ENCODE measurements at regions not wholly inside any gene's neighbourhood (a gene's known extent, or its start where the extent isn't known, plus 50 kb on each side); places are given as distances from the start of the nearest gene placed in this dataset.
A peak's percentile ranks its signal among the peaks of the same experiment; 100 is the strongest.

GRCh38 chr2:239654266-239654665 is 253.4 kb upstream of the HDAC4 start:
- no peak for TF ChIP-seq POLR2A (IDR thresholded peaks at IDR 0.05)
- TF ChIP-seq CTCF (IDR thresholded peaks at IDR 0.05) = no peak
- Histone ChIP-seq H3K27me3 (no peaks in the 10 kb centered on the region), H3K36me3 (ENCODE audit: low read depth, missing control alignments) (no peaks in the 10 kb centered on the region), H3K4me1 (no peaks in the 10 kb centered on the region), H3K9me3 (no peaks in the 10 kb centered on the region), H3K4me3 (no peak overlapping the region), H3K27ac (no peak overlapping the region)
- WGBS, 2 donors = 80 to 89% methylated on average over 4 of the region's 4 CpGs
- intact Hi-C loops (cut with DNase I; ENCODE audit: low total_unique reads) = no loop called here
- DNase-seq = peak; percentile 1

- intact Hi-C loops (cut with DNase I; ENCODE audit: low total_unique reads) = no loop called here
- no peak for TF ChIP-seq CTCF (IDR thresholded peaks at IDR 0.05)
- no peak for TF ChIP-seq POLR2A (IDR thresholded peaks at IDR 0.05)
- Histone ChIP-seq H3K27ac (no peak overlapping the region), H3K9me3 (no peaks in the 10 kb centered on the region), H3K27me3 (no peaks in the 10 kb centered on the region), H3K4me1 (no peaks in the 10 kb centered on the region), H3K36me3 (ENCODE audit: low read depth, missing control alignments) (no peaks in the 10 kb centered on the region), H3K4me3 (no peak overlapping the region)
- peak; percentile 5 for DNase-seq
- WGBS, 2 donors = 69 to 78% methylated on average over 6 of the region's 6 CpGs
Observed at GRCh38 chr2:239651859-239652258, 251.0 kb upstream of the HDAC4 start.

GRCh38 chr2:239650674-239651073 is 249.9 kb upstream of the HDAC4 start:
- no peaks in the 10 kb centered on the region for H3K9me3 ChIP-seq
- intact Hi-C loops (cut with DNase I; ENCODE audit: low total_unique reads) = no loop called here
- H3K27me3 ChIP-seq = no peaks in the 10 kb centered on the region
- no peaks in the 10 kb centered on the region for H3K4me1 ChIP-seq
- H3K4me3 ChIP-seq = no peak overlapping the region
- 82 to 83% methylated on average over 3 of the region's 3 CpGs for WGBS, 2 donors
- TF ChIP-seq POLR2A (IDR thresholded peaks at IDR 0.05) (no peak), CTCF (IDR thresholded peaks at IDR 0.05) (no peak)
- no peak for DNase-seq
- H3K27ac ChIP-seq = no peak overlapping the region
- no peaks in the 10 kb centered on the region for H3K36me3 ChIP-seq (ENCODE audit: low read depth, missing control alignments)

- 87 to 96% methylated on average over 3 of the region's 3 CpGs for WGBS, 2 donors
- no peaks in the 10 kb centered on the region for H3K36me3 ChIP-seq (ENCODE audit: low read depth, missing control alignments)
- no peaks in the 10 kb centered on the region for H3K4me1 ChIP-seq
- no peak for DNase-seq
- intact Hi-C loops (cut with DNase I; ENCODE audit: low total_unique reads) = no loop called here
- H3K27ac ChIP-seq = no peak overlapping the region
- H3K27me3 ChIP-seq = no peaks in the 10 kb centered on the region
- H3K9me3 ChIP-seq = no peaks in the 10 kb centered on the region
- TF ChIP-seq CTCF (IDR thresholded peaks at IDR 0.05) = no peak
- TF ChIP-seq POLR2A (IDR thresholded peaks at IDR 0.05) = no peak
- H3K4me3 ChIP-seq = no peak overlapping the region
Observed at GRCh38 chr2:239649309-239649708, 248.5 kb upstream of the HDAC4 start.

GRCh38 chr2:239648607-239649006 is 247.8 kb upstream of the HDAC4 start:
- H3K4me1 ChIP-seq = no peaks in the 10 kb centered on the region
- intact Hi-C loops (cut with DNase I; ENCODE audit: low total_unique reads) = no loop called here
- H3K36me3 ChIP-seq (ENCODE audit: low read depth, missing control alignments) = no peaks in the 10 kb centered on the region
- TF ChIP-seq POLR2A (IDR thresholded peaks at IDR 0.05) (no peak), CTCF (IDR thresholded peaks at IDR 0.05) (no peak)
- no peaks in the 10 kb centered on the region for H3K9me3 ChIP-seq
- H3K27me3 ChIP-seq = no peaks in the 10 kb centered on the region
- H3K4me3 ChIP-seq = no peak overlapping the region
- no peak for DNase-seq
- H3K27ac ChIP-seq = no peak overlapping the region
- WGBS, 2 donors = 76 to 89% methylated on average over 2 of the region's 2 CpGs

Data from testis (tissue), 2 donors.